ENCODE measurements at regions not wholly inside any gene's neighbourhood (a gene's known extent, or its start where the extent isn't known, plus 50 kb on each side); places are given as distances from the start of the nearest gene placed in this dataset.
"Not testable (repeated sequence)": the region's sequence is repeated elsewhere in the genome, so short reads cannot be mapped to it uniquely, and the experiment has no call there.

GRCh38 chr4:102397056-102397455, 51.8 kb upstream of the SLC39A8 start:
- H3K4me3 ChIP-seq; DNase-seq (ENCODE audit: low spot score); H3K27ac ChIP-seq: not testable (repeated sequence)

GRCh38 chr4:102399021-102399420, 53.7 kb upstream of the SLC39A8 start:
- no peak overlapping the region for H3K27ac ChIP-seq
- TF ChIP-seq CTCF (IDR thresholded peaks at IDR 0.05), result no peak
- no peak for DNase-seq (ENCODE audit: low spot score)

GRCh38 chr4:102400898-102401297, 55.6 kb upstream of the SLC39A8 start:
- no peak for TF ChIP-seq CTCF (IDR thresholded peaks at IDR 0.05)
- H3K4me3 ChIP-seq, result no peak overlapping the region
- no peak for DNase-seq (ENCODE audit: low spot score)
- H3K27ac ChIP-seq, result no peak overlapping the region

More at GRCh38 chr4:102399021-102399420, 53.7 kb upstream of the SLC39A8 start:
- no peak overlapping the region for H3K4me3 ChIP-seq

- no peak for TF ChIP-seq CTCF (IDR thresholded peaks at IDR 0.05)
- H3K4me3 ChIP-seq, result no peak overlapping the region
- H3K27ac ChIP-seq, result no peak overlapping the region
These were observed 56.9 kb upstream of the SLC39A8 start for GRCh38 chr4:102402223-102402622.

GRCh38 chr4:102403116-102403515, 57.8 kb upstream of the SLC39A8 start:
- DNase-seq (ENCODE audit: low spot score), result no peak
- Histone ChIP-seq H3K27ac (no peak overlapping the region), H3K4me3 (no peak overlapping the region)
- no peak for TF ChIP-seq CTCF (IDR thresholded peaks at IDR 0.05)

More at GRCh38 chr4:102402223-102402622, 56.9 kb upstream of the SLC39A8 start:
- DNase-seq (ENCODE audit: low spot score), result no peak

GRCh38 chr4:102404431-102404969, 59.2 kb upstream of the SLC39A8 start:
- Histone ChIP-seq H3K4me3 (no peak overlapping the region), H3K27ac (no peak overlapping the region)
- no peak for DNase-seq (ENCODE audit: low spot score)
- TF ChIP-seq CTCF (IDR thresholded peaks at IDR 0.05), result no peak

GRCh38 chr4:102405821-102406401, 60.6 kb upstream of the SLC39A8 start:
- no peak overlapping the region for H3K27ac ChIP-seq
- no peak for TF ChIP-seq CTCF (IDR thresholded peaks at IDR 0.05)
- H3K4me3 ChIP-seq, result no peak overlapping the region
- no peak for DNase-seq (ENCODE audit: low spot score)

- DNase-seq (ENCODE audit: low spot score); H3K27ac ChIP-seq; H3K4me3 ChIP-seq: not testable (repeated sequence)
These were observed 65.6 kb upstream of the SLC39A8 start for GRCh38 chr4:102410884-102411283.
